K562 (cell line): ENCODE measurements at regions not wholly inside any gene's neighbourhood (a gene's known extent, or its start where the extent isn't known, plus 50 kb on each side); places are given as distances from the start of the nearest gene placed in this dataset.

ENCODE experiments used
- ATAC-seq: fragments of 200-7000 bp; cut with Tn5 transposase; 3 replicates; pipeline ENCODE4 v1.9.1; 2020; ENCODE audit warnings: moderate library complexity
- BruUV-seq: library from RNA; stranded (reverse); fragments of 400-500 nt; replicated peaks from 2 replicates; lab custom pipeline; 2021; lab: Mats Ljungman, UMichigan
- CTCF ChIA-PET: fragments of 300-600 bp; formaldehyde crosslinking; extraction: SDS; loops from one replicate; lab custom pipeline; 2021; ENCODE audit warnings: low intra/inter-chr PET ratio; lab: Yijun Ruan, JAX
- POLR2A ChIA-PET: fragments of 300-600, 350-650 bp; sonication (Branson Sonifier 250); formaldehyde crosslinking; extraction: SDS; loops from one replicate; lab custom pipeline; 2021; ENCODE audit warnings: antibody characterized with exemption, inconsistent platforms; lab: Yijun Ruan, JAX
- DNase-seq, 4 experiments: peaks; one replicate each; pipeline versions ENCODE4 v3.0.0 to v3.0.0-alpha.2; 2011 to 2018; ENCODE audit warnings: low spot score in 3 of 4, mixed read lengths in 3 of 4; ENCODE audit errors: extremely low read depth in 1 of 4
- FAIRE-seq: peaks from 2 replicates; lab custom pipeline; 2011; peaks lifted over from hg19 to GRCh38; lab: Jason Lieb, UNC
- H2AFZ ChIP-seq: 2 replicates; pipeline ENCODE4 v1.6.0; 2011; ENCODE audit warnings: low read depth, low read length, control low read depth, inconsistent platforms
- H3K27ac ChIP-seq: fragments of 200-600 bp; 3 replicates; pipeline ENCODE4 v1.8.0; 2011; ENCODE audit warnings: low read depth, mild to moderate bottlenecking, control low read depth, inconsistent platforms, low read length, moderate library complexity, mixed read lengths; ENCODE audit errors: extremely low read depth
- H3K27me3 ChIP-seq, 2 experiments: fragments of 300-600 bp in 1 of 2; 2 replicates in 1 of 2; 3 replicates in 1 of 2; pipeline versions ENCODE4 v1.6.0 to v1.8.0; 2011; ENCODE audit warnings: inconsistent platforms in 2 of 2, low read length in 2 of 2, mild to moderate bottlenecking in 1 of 2, mixed read lengths in 1 of 2, moderate library complexity in 1 of 2; ENCODE audit not compliant: control insufficient read depth in 2 of 2, insufficient read depth in 2 of 2
- H3K36me3 ChIP-seq: fragments of 300-600 bp; 3 replicates; pipeline ENCODE4 v1.8.0; 2011; ENCODE audit warnings: mild to moderate bottlenecking, low read length, inconsistent platforms; ENCODE audit not compliant: control insufficient read depth, insufficient read depth
- H3K4me1 ChIP-seq, 2 experiments: fragments of 200-600 bp in 1 of 2; replicated peaks in 1 of 2; 2 replicates in 1 of 2; 3 replicates in 1 of 2; pipeline versions ENCODE4 v1.5.1 to v1.8.0; 2011; ENCODE audit warnings: inconsistent platforms in 2 of 2, low read length in 2 of 2, mild to moderate bottlenecking in 1 of 2, mixed read lengths in 1 of 2, moderate library complexity in 1 of 2; ENCODE audit not compliant: control insufficient read depth in 2 of 2, insufficient read depth in 2 of 2
- H3K4me2 ChIP-seq: 2 replicates; pipeline ENCODE4 v1.6.1; 2011; ENCODE audit warnings: low read length, control low read depth, inconsistent platforms, mixed read lengths; ENCODE audit not compliant: insufficient read depth
- H3K4me3 ChIP-seq: fragments of 200-600 bp; sonication (generic), shearing (Covaris generic); 2 replicates; pipeline ENCODE4 v1.5.1; 2016; ENCODE audit warnings: control low read depth, inconsistent platforms
- H3K79me2 ChIP-seq: fragments of 200-600 bp; 3 replicates; pipeline ENCODE4 v1.8.0; 2011; ENCODE audit warnings: low read length, inconsistent platforms; ENCODE audit not compliant: control insufficient read depth, insufficient read depth
- H3K9ac ChIP-seq, 2 experiments: 2 replicates each; pipeline versions ENCODE4 v1.6.0 to v1.6.1; 2011; ENCODE audit warnings: low read depth in 2 of 2, low read length in 2 of 2, control low read depth in 1 of 2, inconsistent platforms in 1 of 2, mild to moderate bottlenecking in 1 of 2, mixed read lengths in 1 of 2; ENCODE audit not compliant: insufficient read depth in 1 of 2
- H3K9me1 ChIP-seq: one replicate; pipeline ENCODE4 v1.6.0; 2011; ENCODE audit warnings: inconsistent platforms, mild to moderate bottlenecking, low read length, moderate library complexity; ENCODE audit not compliant: control insufficient read depth, insufficient read depth
- H3K9me3 ChIP-seq: replicated peaks from 2 replicates; pipeline ENCODE4 v1.5.1; 2011; ENCODE audit warnings: low read depth, low read length, inconsistent platforms; ENCODE audit not compliant: control insufficient read depth, insufficient read depth
- H4K20me1 ChIP-seq: replicated peaks from 2 replicates; pipeline ENCODE4 v1.6.1; 2011; ENCODE audit warnings: low read length, inconsistent platforms, mixed read lengths; ENCODE audit not compliant: control insufficient read depth, insufficient read depth
- CEBPZ ChIP-seq: fragments of 150-350 bp; IDR thresholded peaks from 2 replicates; pipeline ENCODE4 v1.6.1; 2014; ENCODE audit warnings: low read depth, mild to moderate bottlenecking, low read length, borderline replicate concordance
- POLR3A ChIP-seq: IDR thresholded peaks from 2 replicates; pipeline ENCODE4 v1.6.1; 2011; ENCODE audit warnings: borderline replicate concordance, mild to moderate bottlenecking, moderate library complexity; ENCODE audit not compliant: insufficient read length, insufficient read depth; ENCODE audit errors: extremely low read depth
- SAFB2 ChIP-seq: fragments of 200-400 bp; formaldehyde crosslinking; IDR thresholded peaks from 2 replicates; pipeline ENCODE4 v1.6.1; 2018; ENCODE audit warnings: borderline replicate concordance, low read length, low read depth, moderate library complexity; ENCODE audit not compliant: severe bottlenecking
- SIRT6 ChIP-seq: IDR thresholded peaks from one replicate; pipeline ENCODE4 v1.6.1; 2012; ENCODE audit warnings: low read depth, mild to moderate bottlenecking, control low read depth, inconsistent platforms, low read length, moderate library complexity
- SMARCB1 ChIP-seq: IDR thresholded peaks from 2 replicates; pipeline ENCODE4 v1.6.1; 2011; ENCODE audit warnings: improper control_type of control experiment, low read depth; ENCODE audit not compliant: insufficient read length
- TAF9B ChIP-seq: fragments of 450-650 bp; IDR thresholded peaks from 2 replicates; pipeline ENCODE4 v1.6.1; 2018; ENCODE audit warnings: mild to moderate bottlenecking; ENCODE audit not compliant: partially characterized antibody
- TCF7 ChIP-seq: sonication (generic); IDR thresholded peaks from 2 replicates; pipeline ENCODE4 v1.6.1; 2016; ENCODE audit warnings: antibody characterized with exemption, borderline replicate concordance
- TGIF2 ChIP-seq: sonication (generic); formaldehyde crosslinking; IDR thresholded peaks from 2 replicates; pipeline ENCODE4 v1.8.1; 2022; ENCODE audit warnings: mild to moderate bottlenecking, missing genetic modification reagents, moderate library complexity
- THAP7 ChIP-seq: fragments of 250-450 bp; sonication (Bioruptor Pico); IDR thresholded peaks from 2 replicates; pipeline ENCODE4 v1.5.0; 2021
- WGBS: fragments of 100-300 bp; shearing (Covaris generic); methylation state at CpG from one replicate; pipeline ENCODE4 v1.1.6; 2016; ENCODE audit warnings: low coverage, mixed read lengths; ENCODE audit not compliant: insufficient coverage; ENCODE audit errors: missing lambda C conversion rate; 5-methylcytosine and 5-hydroxymethylcytosine counted together
- in situ Hi-C: fragments of 300-500 bp; cut with MboI; formaldehyde crosslinking; loops from 4 replicates; pipeline ENCODE4 v1.15.0; 2018; ENCODE audit warnings: inconsistent platforms, mixed read lengths
- intact Hi-C: fragments of 100-400 bp; cut with micrococcal nuclease; formaldehyde crosslinking; loops from 2 replicates; pipeline ENCODE4 v1.14.2; 2022

- Histone ChIP-seq H2AFZ (no peak overlapping the region), H4K20me1 (no peaks in the 10 kb centered on the region), H3K27ac (no peak overlapping the region), H3K4me3 (no peak overlapping the region), H3K9ac (no peak overlapping the region), H3K9me1 (no peaks in the 10 kb centered on the region), H3K79me2 (no peaks in the 10 kb centered on the region), H3K36me3 (no peaks in the 10 kb centered on the region), H3K9me3 (no peaks in the 10 kb centered on the region; the same call in 1 of the 2 replicates), H3K4me2 (no peak overlapping the region), H3K27me3 (no peaks in the 10 kb centered on the region), H3K4me1 (no peaks in the 10 kb centered on the region)
- DNase-seq (no peak), FAIRE-seq (no peak), ATAC-seq (no peak)
- intact Hi-C loops: no loop called here
- in situ Hi-C loops: no loop called here
- ChIA-PET CTCF (no interaction called here), POLR2A (no interaction called here)
- TF ChIP-seq THAP7 (CRISPR knock-in tag) (no peak), TGIF2 (CRISPR knock-in tag) (no peak), SMARCB1 (no peak), POLR3A (no peak)
- no TSS peak for BruUV-seq
- 0% methylated on average over 1 of the region's 1 CpG for WGBS
Measured at GRCh38 chr11:81380395-81380794, 1353.3 kb downstream of the FAM181B start.

GRCh38 chr11:81377418-81377817 lies 1356.2 kb downstream of the FAM181B start:
- no peak for FAIRE-seq
- no peaks in the 10 kb centered on the region for H3K79me2 ChIP-seq
- intact Hi-C loops: no loop called here
- H3K9ac ChIP-seq: no peak overlapping the region
- POLR2A ChIA-PET: no interaction called here
- in situ Hi-C loops: no loop called here
- H3K4me1 ChIP-seq: no peaks in the 10 kb centered on the region
- no peak for ATAC-seq
- H3K4me3 ChIP-seq: no peak overlapping the region
- WGBS: 0% methylated on average over 2 of the region's 2 CpGs
- no peaks in the 10 kb centered on the region; the same call in 1 of the 2 replicates for H3K9me3 ChIP-seq
- TF ChIP-seq TAF9B (no peak), CEBPZ (no peak), SIRT6 (no peak), TCF7 (no peak), SAFB2 (no peak)
- no peak overlapping the region for H3K27ac ChIP-seq
- H3K36me3 ChIP-seq: no peaks in the 10 kb centered on the region
- H3K9me1 ChIP-seq: no peaks in the 10 kb centered on the region
- H2AFZ ChIP-seq: no peak overlapping the region
- no peak overlapping the region for H3K4me2 ChIP-seq
- H4K20me1 ChIP-seq: no peaks in the 10 kb centered on the region
- BruUV-seq: no TSS peak
- DNase-seq: no peak
- CTCF ChIA-PET: no interaction called here
- H3K27me3 ChIP-seq: no peaks in the 10 kb centered on the region
